ENCODE measurements at regions not wholly inside any gene's neighbourhood (a gene's known extent, or its start where the extent isn't known, plus 50 kb on each side); places are given as distances from the start of the nearest gene placed in this dataset.

DNA sequence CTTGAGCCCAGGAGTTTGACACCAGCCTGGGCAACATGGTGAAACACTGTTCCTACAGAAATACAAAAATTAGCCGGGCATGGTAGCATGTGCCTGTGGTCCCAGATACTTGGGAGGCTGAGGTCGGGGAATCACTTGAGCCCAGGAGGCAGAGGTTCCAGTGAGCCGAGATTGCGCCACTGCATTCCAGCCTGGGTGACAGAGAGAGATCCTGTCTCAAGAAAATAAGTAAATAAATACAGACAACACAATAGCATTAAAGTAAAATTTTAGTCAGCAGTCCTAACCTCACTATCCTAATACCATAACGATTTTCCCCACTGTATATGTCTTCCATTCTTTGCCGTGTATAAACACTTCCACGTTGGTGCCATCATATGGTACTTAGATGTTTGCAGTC is 83.0 kb upstream of the MBOAT2 start:
- DNase-seq (ENCODE audit: insufficient read length, low spot score) = no peak
- no peak for FAIRE-seq

GRCh38 chr2:9085353-9085752 is 81.9 kb upstream of the MBOAT2 start:
- FAIRE-seq = no peak
- DNase-seq (ENCODE audit: insufficient read length, low spot score) = no peak

DNA sequence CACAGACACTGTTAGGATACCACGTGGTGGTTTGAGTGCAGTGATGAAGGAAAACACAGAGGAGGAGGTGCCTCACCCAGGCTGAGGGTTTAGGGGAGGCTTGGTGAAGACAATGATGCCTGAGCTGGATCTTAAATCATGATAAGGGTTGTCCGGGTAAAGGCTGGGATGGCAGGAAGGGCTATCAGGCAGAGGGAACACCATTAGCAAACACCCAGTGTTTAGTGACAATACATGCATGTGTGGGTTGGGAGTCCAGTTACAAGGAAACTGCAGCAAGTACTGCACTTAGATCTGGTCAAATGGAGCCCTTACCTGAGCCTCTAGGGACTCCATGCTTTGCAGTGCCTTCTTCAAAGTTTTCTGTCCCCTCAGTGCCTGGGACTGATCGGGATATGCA is 79.8 kb upstream of the MBOAT2 start:
- DNase-seq (ENCODE audit: insufficient read length, low spot score) (no peak), FAIRE-seq (no peak)

- DNase-seq (ENCODE audit: insufficient read length, low spot score) = no peak
- no peak for FAIRE-seq
These were observed 78.7 kb upstream of the MBOAT2 start for GRCh38 chr2:9082158-9082557.

- FAIRE-seq (no peak), DNase-seq (ENCODE audit: insufficient read length, low spot score) (no peak)
These were observed 78.3 kb upstream of the MBOAT2 start for GRCh38 chr2:9081750-9082149.

DNA sequence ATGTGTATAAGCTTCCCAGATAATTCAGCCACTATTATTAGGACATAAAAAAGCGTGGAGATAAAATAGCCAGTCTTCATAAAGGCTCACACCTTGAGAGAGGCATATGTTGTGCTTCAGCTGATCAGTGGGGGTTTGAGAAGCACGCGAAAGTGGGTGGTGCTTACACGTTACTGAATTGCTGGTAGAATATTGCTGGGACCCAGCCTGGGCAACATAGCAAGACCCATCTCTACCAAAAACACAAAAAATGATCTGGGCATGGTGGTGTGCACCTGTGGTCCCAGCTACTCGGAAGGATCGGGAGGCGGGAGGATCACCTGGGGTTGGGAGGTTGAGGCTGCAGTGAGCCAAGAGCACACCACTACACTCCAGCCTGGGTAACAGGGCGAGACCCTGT is 74.9 kb upstream of the MBOAT2 start:
- no peak for FAIRE-seq
- no peak for DNase-seq (ENCODE audit: insufficient read length, low spot score)

DNA sequence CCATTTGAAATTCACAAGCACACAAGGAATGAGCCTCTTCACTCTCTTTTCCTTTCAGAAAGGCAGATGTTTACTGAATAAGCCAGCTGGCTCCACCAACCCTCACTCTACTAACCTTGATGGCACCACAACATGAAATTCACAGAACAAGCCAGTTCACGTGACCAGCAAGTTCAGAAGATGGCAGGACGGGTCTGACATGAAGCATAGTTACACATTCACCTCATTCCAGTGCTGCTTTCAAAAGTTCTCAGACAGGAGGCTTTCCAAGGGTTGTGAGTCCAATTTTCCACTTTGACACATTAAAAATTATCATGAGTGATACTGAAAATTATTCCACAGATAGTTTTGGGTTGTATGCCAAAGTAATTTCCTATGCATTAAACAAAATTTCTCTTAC is 74.2 kb upstream of the MBOAT2 start:
- DNase-seq (ENCODE audit: insufficient read length, low spot score) (no peak), FAIRE-seq (no peak)

- DNase-seq (ENCODE audit: insufficient read length, low spot score) = no peak
- FAIRE-seq = no peak
These were observed 73.3 kb upstream of the MBOAT2 start for GRCh38 chr2:9076755-9077154.

GRCh38 chr2:9076210-9076609 is 72.7 kb upstream of the MBOAT2 start:
- FAIRE-seq (no peak), DNase-seq (ENCODE audit: insufficient read length, low spot score) (no peak)

DNA sequence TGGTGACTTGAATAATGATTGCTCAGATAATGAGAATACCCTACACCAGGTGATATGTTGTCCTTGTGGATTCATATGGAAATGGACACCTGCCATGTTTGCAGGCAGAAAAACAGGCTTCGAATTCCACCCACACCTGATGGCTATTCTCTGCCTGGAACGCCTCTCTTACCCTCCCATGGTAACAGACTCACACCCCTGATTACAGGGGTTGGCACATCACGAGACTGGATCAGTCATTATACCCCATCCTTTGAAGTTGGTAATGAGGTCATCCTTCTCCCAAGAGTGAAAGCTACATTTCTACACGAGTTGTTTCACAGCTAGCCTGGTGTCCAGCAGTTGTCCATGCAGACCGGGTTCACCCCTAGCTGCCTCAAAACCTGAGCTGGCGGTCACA is 71.4 kb upstream of the MBOAT2 start:
- DNase-seq (ENCODE audit: insufficient read length, low spot score) (no peak), FAIRE-seq (no peak)

DNA sequence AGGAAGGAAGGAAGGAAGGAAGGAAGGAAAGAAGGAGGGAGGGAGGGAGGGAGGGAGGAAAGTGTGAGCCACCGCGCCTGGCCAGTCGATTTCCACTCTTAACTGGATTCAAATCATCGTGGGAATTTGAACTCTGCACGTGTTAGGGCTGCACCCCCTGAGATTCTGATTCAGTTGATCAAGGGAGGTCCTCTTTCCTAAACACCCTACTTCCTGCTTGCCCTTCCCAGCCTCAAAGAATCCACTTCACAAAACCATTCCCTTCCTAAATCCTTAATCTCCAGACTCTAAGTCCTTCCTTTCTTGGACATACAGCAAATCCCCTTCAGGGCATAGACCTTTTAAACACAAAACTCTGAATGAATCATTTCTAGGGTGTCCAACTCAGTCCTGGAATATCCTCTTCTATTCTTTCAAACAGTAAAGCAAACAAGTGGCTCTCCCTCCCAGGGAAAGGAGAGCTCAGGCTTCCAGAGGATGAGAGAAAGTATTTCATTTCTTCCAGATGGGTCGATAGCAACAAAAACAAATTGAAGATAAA is 68.2 kb upstream of the MBOAT2 start:
- FAIRE-seq (no peak), DNase-seq (ENCODE audit: insufficient read length, low spot score) (no peak)

DNA sequence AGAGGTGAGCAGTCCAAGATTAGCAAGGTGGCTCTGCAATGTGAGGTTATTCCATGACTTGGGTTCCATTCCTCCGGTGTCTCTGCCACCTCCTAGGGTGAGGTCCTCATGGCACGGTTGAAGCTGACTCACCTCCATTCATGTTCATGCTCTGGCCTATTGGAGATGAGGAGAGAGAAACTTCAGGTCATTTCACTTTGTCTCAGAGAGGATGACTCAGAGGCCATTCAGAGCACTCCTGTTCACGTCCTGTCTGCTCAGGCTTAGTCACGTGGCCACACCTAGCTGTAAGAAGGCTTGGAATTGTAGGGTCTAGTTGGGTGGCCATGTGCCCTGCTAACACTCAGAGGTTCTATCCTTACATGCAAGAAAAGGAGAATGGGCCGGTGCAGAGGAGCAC is 67.5 kb upstream of the MBOAT2 start:
- FAIRE-seq (no peak), DNase-seq (ENCODE audit: insufficient read length, low spot score) (no peak)

DNA sequence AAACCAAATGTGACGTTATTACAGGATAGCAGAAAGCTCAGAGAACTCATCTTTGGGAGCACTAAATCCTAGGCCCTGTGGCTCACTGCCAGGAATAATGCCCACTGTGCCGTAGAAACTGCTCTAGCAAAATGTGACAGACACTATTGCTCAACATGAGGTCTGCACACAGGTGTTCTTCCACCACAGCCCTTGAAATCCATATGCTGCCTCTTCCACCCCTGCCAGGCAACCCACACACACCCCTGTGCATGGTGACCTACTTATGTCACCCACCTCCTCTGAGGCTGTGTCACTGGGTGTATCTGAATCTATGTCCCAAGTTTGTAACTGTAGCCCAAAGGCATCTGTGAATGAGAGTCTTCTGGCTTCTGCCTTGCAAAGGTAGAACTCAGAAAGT is 66.1 kb upstream of the MBOAT2 start:
- no peak for DNase-seq (ENCODE audit: insufficient read length, low spot score)
- no peak for FAIRE-seq

- no peak for DNase-seq (ENCODE audit: insufficient read length, low spot score)
- no peak for FAIRE-seq
These were observed 62.4 kb upstream of the MBOAT2 start for GRCh38 chr2:9065901-9066300.

GRCh38 chr2:9063023-9063606 is 59.6 kb upstream of the MBOAT2 start:
- FAIRE-seq (no peak), DNase-seq (ENCODE audit: insufficient read length, low spot score) (no peak)

DNA sequence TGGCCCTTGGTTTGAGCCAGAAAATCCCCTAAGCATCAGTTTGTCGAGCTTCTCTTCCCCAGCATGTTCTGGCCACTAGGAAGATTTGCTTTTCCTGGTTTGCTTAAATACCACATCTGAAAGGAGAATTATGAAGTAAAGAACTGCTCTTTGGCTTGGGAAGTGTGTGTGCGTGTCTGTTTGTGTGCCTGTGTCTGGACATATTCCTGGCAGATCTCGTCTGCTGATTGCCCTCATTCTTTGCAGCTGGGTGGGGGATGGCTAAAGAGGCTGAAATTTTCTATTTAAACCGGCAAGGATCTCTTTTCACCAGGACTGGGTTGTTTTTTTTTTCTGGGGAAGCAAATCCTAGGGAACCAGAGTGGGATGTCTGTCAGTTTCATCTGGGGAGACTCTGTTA is 57.3 kb upstream of the MBOAT2 start:
- DNase-seq (ENCODE audit: insufficient read length, low spot score) = no peak

DNA sequence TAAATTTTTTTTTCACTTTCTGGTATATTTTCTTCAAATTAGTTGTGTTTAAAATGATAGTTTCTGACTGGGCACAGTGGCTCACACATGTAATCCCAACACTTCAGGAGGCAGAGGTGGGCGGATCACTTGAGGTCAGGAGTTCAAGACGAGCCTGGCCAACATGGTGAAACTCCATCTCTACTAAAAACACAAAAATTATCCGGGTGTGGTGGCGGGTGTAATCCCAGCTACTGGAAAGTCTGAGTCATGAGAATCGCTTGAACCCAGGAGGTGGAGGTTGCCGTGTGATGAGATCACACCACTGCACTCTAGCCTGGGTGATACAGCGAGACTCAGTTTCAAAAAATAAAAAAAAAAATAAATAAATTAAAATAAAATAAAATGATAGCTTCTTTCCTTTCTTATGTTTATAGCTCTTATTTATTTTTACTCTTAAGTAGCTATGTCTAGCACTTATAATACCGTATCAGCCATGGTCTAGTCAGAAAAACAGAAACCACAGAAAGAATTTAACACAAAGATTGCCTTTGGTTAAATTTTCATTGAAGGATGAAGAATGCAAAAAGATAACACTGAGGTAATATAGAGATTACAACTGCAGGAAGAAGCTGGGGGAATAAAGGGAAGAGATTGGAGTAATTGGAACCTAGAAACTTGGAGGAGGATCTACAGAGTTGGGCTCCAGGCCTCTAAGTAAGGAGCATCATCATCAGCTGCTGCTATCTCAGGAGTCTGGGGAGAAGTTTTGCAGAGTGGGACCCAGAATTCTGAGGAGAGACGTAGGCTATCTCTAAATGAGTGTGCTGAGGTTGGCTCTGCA is 54.7 kb upstream of the MBOAT2 start:
- DNase-seq (ENCODE audit: insufficient read length, low spot score) (no peak), FAIRE-seq (no peak)

More for the DNA sequence above, 57.3 kb upstream of the MBOAT2 start:
- FAIRE-seq = no peak

GRCh38 chr2:9055471-9055870 is 52.0 kb upstream of the MBOAT2 start:
- FAIRE-seq = no peak
- DNase-seq (ENCODE audit: insufficient read length, low spot score) = no peak

DNA sequence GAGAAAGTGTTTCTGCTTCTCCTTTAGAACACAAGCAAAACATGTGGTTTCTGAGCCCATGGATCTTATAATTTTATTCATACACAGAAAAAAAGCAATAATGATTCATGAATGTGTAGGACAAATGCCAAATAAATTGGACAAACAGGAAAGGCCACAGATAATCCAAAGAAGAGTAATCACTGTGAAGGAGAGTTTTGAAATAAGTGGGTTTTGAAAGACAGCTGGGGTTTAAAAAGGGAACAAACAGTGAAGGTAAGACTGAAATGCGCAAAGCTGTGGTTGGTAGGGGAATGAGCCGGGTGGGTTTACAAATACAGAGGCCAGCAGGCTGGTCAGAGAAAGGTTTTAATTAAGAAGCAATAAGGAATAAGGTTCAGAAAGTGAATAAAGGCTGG is 50.0 kb upstream of the MBOAT2 start:
- no peak for FAIRE-seq
- DNase-seq (ENCODE audit: insufficient read length, low spot score) = no peak

Measured in GM19239 (cell line).